Gastroesophageal sphincter (tissue), 3 donors: ENCODE measurements at regions not wholly inside any gene's neighbourhood (a gene's known extent, or its start where the extent isn't known, plus 50 kb on each side); places are given as distances from the start of the nearest gene placed in this dataset.

ENCODE experiments used
- EP300 ChIP-seq: sonication (generic); formaldehyde crosslinking; IDR thresholded peaks from one replicate; pipeline ENCODE4 v1.6.1; 2017; ENCODE audit warnings: antibody characterized with exemption, mild to moderate bottlenecking
- POLR2A ChIP-seq, 2 donors: fragments of 450-650 bp; IDR thresholded peaks; one replicate each; pipeline ENCODE4 v1.6.1; 2017; ENCODE audit warnings: antibody characterized with exemption in 2 of 2, mild to moderate bottlenecking in 2 of 2, moderate library complexity in 1 of 2
- POLR2AphosphoS5 ChIP-seq: sonication (generic); formaldehyde crosslinking; IDR thresholded peaks from one replicate; pipeline ENCODE4 v1.6.1; 2017; ENCODE audit warnings: antibody characterized with exemption
- TF ChIP-seq, protein P1 (sequence below), 4 experiments: fragments of 200-600 bp in 2 of 4; fragments of 450-650 bp in 2 of 4; sonication (generic) in 1 of 4; IDR thresholded peaks; one replicate each; pipeline ENCODE4 v1.5.1; 2017 to 2019; ENCODE audit warnings: antibody characterized with exemption in 4 of 4, mild to moderate bottlenecking in 2 of 4, moderate library complexity in 2 of 4

- TF ChIP-seq, protein P1, sequence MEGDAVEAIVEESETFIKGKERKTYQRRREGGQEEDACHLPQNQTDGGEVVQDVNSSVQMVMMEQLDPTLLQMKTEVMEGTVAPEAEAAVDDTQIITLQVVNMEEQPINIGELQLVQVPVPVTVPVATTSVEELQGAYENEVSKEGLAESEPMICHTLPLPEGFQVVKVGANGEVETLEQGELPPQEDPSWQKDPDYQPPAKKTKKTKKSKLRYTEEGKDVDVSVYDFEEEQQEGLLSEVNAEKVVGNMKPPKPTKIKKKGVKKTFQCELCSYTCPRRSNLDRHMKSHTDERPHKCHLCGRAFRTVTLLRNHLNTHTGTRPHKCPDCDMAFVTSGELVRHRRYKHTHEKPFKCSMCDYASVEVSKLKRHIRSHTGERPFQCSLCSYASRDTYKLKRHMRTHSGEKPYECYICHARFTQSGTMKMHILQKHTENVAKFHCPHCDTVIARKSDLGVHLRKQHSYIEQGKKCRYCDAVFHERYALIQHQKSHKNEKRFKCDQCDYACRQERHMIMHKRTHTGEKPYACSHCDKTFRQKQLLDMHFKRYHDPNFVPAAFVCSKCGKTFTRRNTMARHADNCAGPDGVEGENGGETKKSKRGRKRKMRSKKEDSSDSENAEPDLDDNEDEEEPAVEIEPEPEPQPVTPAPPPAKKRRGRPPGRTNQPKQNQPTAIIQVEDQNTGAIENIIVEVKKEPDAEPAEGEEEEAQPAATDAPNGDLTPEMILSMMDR (IDR thresholded peaks at IDR 0.05), result no peak
- TF ChIP-seq EP300 (no peak), POLR2AphosphoS5 (no peak), POLR2A (IDR thresholded peaks at IDR 0.05) (no peak)
These were observed 442.6 kb upstream of the CPEB2 start for GRCh38 chr4:14559646-14560045.
